PC-3 (cell line): ENCODE measurements at regions not wholly inside any gene's neighbourhood (a gene's known extent, or its start where the extent isn't known, plus 50 kb on each side); places are given as distances from the start of the nearest gene placed in this dataset.

Experiments used
- ATAC-seq: fragments of 200-7000 bp; cut with Tn5 transposase; 2 replicates; pipeline ENCODE4 v1.9.1; 2020; ENCODE audit warnings: mild to moderate bottlenecking, moderate library complexity
- BruUV-seq: library from RNA; stranded (reverse); fragments of 400-500 nt; replicated peaks from 2 replicates; lab custom pipeline; 2021; lab: Mats Ljungman, UMichigan
- CTCF ChIA-PET: fragments of 300-600 bp; sonication (Branson Sonifier 250); formaldehyde crosslinking; loops from one replicate; lab custom pipeline; 2022; ENCODE audit warnings: antibody characterized with exemption; lab: Charles Lee
- POLR2A ChIA-PET: fragments of 300-600 bp; sonication (Branson Sonifier 250); formaldehyde crosslinking; loops from one replicate; lab custom pipeline; 2022; ENCODE audit warnings: antibody characterized with exemption; ENCODE audit not compliant: unreplicated experiment; lab: Charles Lee
- DNase-seq: peaks from one replicate; pipeline ENCODE4 v3.0.0-alpha.2; 2015
- H2AFZ ChIP-seq: fragments of 300-600 bp; sonication (generic); 2 replicates; pipeline ENCODE4 v1.6.0; 2016; ENCODE audit warnings: antibody characterized with exemption, low read length
- H3F3A ChIP-seq: fragments of 300-600 bp; sonication (generic); one replicate; pipeline ENCODE4 v1.6.0; 2017; ENCODE audit warnings: antibody characterized with exemption, low read length, control low read depth, mild to moderate bottlenecking; ENCODE audit not compliant: unreplicated experiment
- H3K27ac ChIP-seq: fragments of 300-600 bp; sonication (generic); 2 replicates; pipeline ENCODE4 v1.5.1; 2016; ENCODE audit warnings: mild to moderate bottlenecking, low read length
- H3K27me3 ChIP-seq: fragments of 300-600 bp; sonication (generic); 2 replicates; pipeline ENCODE4 v1.6.1; 2016; ENCODE audit warnings: low read length, mixed read lengths
- H3K36me3 ChIP-seq: fragments of 300-600 bp; sonication (generic); 2 replicates; pipeline ENCODE4 v1.6.1; 2016; ENCODE audit warnings: low read depth, mixed run types, low read length, mixed read lengths
- H3K4me1 ChIP-seq: fragments of 300-600 bp; sonication (generic); 2 replicates; pipeline ENCODE4 v1.5.1; 2016; ENCODE audit warnings: low read length; ENCODE audit not compliant: insufficient read depth
- H3K4me2 ChIP-seq: fragments of 300-600 bp; sonication (generic); 2 replicates; pipeline ENCODE4 v1.6.0; 2016; ENCODE audit warnings: low read length
- H3K4me3 ChIP-seq: fragments of 300-600 bp; sonication (generic); 2 replicates; pipeline ENCODE4 v1.5.1; 2016; ENCODE audit warnings: mild to moderate bottlenecking, low read length, mixed read lengths
- H3K79me2 ChIP-seq: fragments of 300-600 bp; sonication (generic); 2 replicates; pipeline ENCODE4 v1.6.1; 2017; ENCODE audit warnings: low read length, mixed read lengths
- H3K9ac ChIP-seq: fragments of 300-600 bp; sonication (generic); 2 replicates; pipeline ENCODE4 v1.6.0; 2016; ENCODE audit warnings: mild to moderate bottlenecking, low read length
- H3K9me2 ChIP-seq: fragments of 300-600 bp; sonication (generic); replicated peaks from 2 replicates; pipeline ENCODE4 v1.6.1; 2016; ENCODE audit warnings: mixed run types, low read length, mixed read lengths
- H3K9me3 ChIP-seq: fragments of 300-600 bp; sonication (generic); 2 replicates; pipeline ENCODE4 v1.6.1; 2016; ENCODE audit warnings: low read length, mixed read lengths
- H4K20me1 ChIP-seq: fragments of 300-600 bp; sonication (generic); 2 replicates; pipeline ENCODE4 v1.6.1; 2016; ENCODE audit warnings: low read length, mixed read lengths
- CTCF ChIP-seq: fragments of 300-600 bp; sonication (generic); conservative IDR thresholded peaks from 2 replicates; pipeline ENCODE4 v1.5.1; 2017; ENCODE audit warnings: antibody characterized with exemption, low read depth, mild to moderate bottlenecking, low read length
- EZH2 ChIP-seq: fragments of 300-600 bp; sonication (generic); IDR thresholded peaks from one replicate; pipeline ENCODE4 v1.6.1; 2017; ENCODE audit warnings: antibody characterized with exemption, mild to moderate bottlenecking, low read length; ENCODE audit not compliant: unreplicated experiment
- EZH2phosphoT487 ChIP-seq: fragments of 300-600 bp; sonication (generic); IDR thresholded peaks from 2 replicates; pipeline ENCODE4 v1.6.1; 2018; ENCODE audit warnings: mild to moderate bottlenecking, antibody characterized with exemption, low read length, borderline replicate concordance
- intact Hi-C: fragments of 100-400 bp; cut with micrococcal nuclease; formaldehyde crosslinking; loops from 2 replicates; pipeline ENCODE4 v1.9.0; 2023

GRCh38 chr11:131063638-131064037 is 147.4 kb upstream of the SNX19 start:
- Histone ChIP-seq H3F3A (no peaks in the 10 kb centered on the region), H3K27me3 (peaks cover 98% of the 10 kb centered on the region), H3K4me3 (no peak overlapping the region), H3K9me3 (no peaks in the 10 kb centered on the region), H3K4me1 (no peaks in the 10 kb centered on the region), H3K9ac (no peak overlapping the region), H3K4me2 (no peak overlapping the region), H4K20me1 (no peaks in the 10 kb centered on the region), H2AFZ (no peak overlapping the region), H3K79me2 (no peaks in the 10 kb centered on the region), H3K36me3 (no peaks in the 10 kb centered on the region), H3K9me2 (no peaks in the 10 kb centered on the region), H3K27ac (no peak overlapping the region)
- ChIA-PET POLR2A (no interaction called here), CTCF (interaction anchor here (1.8 kb wide), 1 partner anchor 611 kb away, joined by 11 read pairs; no protein-coding TSS in a partner anchor)
- TF ChIP-seq EZH2 (no peak), CTCF (no peak), EZH2phosphoT487 (no peak)
- intact Hi-C loops, result loop anchor here (1.0 kb wide), 2 partner anchors 154 to 611 kb away; no protein-coding TSS in a partner anchor
- no peak for DNase-seq
- no TSS peak for BruUV-seq
- ATAC-seq, result no peak

- Histone ChIP-seq H3K36me3 (no peaks in the 10 kb centered on the region), H3K4me2 (no peak overlapping the region), H3K4me1 (no peaks in the 10 kb centered on the region), H3K9me3 (no peaks in the 10 kb centered on the region), H4K20me1 (no peaks in the 10 kb centered on the region), H3K27me3 (peaks cover 94% of the 10 kb centered on the region), H3K9ac (no peak overlapping the region), H3F3A (no peaks in the 10 kb centered on the region), H3K9me2 (no peaks in the 10 kb centered on the region), H3K4me3 (no peak overlapping the region), H2AFZ (no peak overlapping the region), H3K27ac (no peak overlapping the region), H3K79me2 (no peaks in the 10 kb centered on the region)
- no TSS peak for BruUV-seq
- intact Hi-C loops, result loop anchor here (1.0 kb wide), 2 partner anchors 153 to 610 kb away; no protein-coding TSS in a partner anchor
- POLR2A ChIA-PET, result interaction anchor here (0.6 kb wide), 1 partner anchor 14 kb away, joined by 3 read pairs; no protein-coding TSS in a partner anchor
- TF ChIP-seq EZH2phosphoT487 (no peak), CTCF (peak; percentile 99)
- CTCF ChIA-PET, result interaction anchor here (0.5 to 1.8 kb wide), 7 partner anchors 122 to 610 kb away, joined by 3 to 11 read pairs (median 3); no protein-coding TSS in a partner anchor
- peak; percentile 82 for DNase-seq
- ATAC-seq, result peak; percentile 93
These were observed 148.2 kb upstream of the SNX19 start for GRCh38 chr11:131064373-131064991.
